ENCODE measurements at regions not wholly inside any gene's neighbourhood (a gene's known extent, or its start where the extent isn't known, plus 50 kb on each side); places are given as distances from the start of the nearest gene placed in this dataset.

GRCh38 chr2:18384242-18384641, 176.2 kb downstream of the RDH14 start:
- Histone ChIP-seq H3K4me1 (ENCODE audit: insufficient read depth) (no peaks in the 10 kb centered on the region), H2AFZ (no peak overlapping the region), H3K36me3 (ENCODE audit: insufficient read depth) (no peaks in the 10 kb centered on the region), H3K79me2 (replicated peaks; ENCODE audit: insufficient read depth) (no peaks in the 10 kb centered on the region), H3K27ac (ENCODE audit: low read depth) (no peak overlapping the region), H3K27me3 (ENCODE audit: insufficient read depth) (no peaks in the 10 kb centered on the region), H3F3A (replicated peaks; ENCODE audit: low read depth) (no peaks in the 10 kb centered on the region), H3K4me3 (no peak overlapping the region), H3K4me2 (no peak overlapping the region), H3K9me2 (ENCODE audit: insufficient read depth) (no peaks in the 10 kb centered on the region), H4K20me1 (replicated peaks; ENCODE audit: insufficient read depth) (no peaks in the 10 kb centered on the region)
- H3K27me3 Mint-ChIP-seq (ENCODE audit: insufficient read depth, low read depth, poor library complexity): peaks cover 6% of the 10 kb centered on the region
- no peak overlapping the region for H3K4me3 Mint-ChIP-seq
- no peaks in the 10 kb centered on the region for H3K4me1 Mint-ChIP-seq
- TF ChIP-seq ZNF331 (CRISPR knock-in tag; IDR thresholded peaks at IDR 0.05; ENCODE audit: low read depth) (no peak), POLR2AphosphoS5 (IDR thresholded peaks at IDR 0.05; ENCODE audit: low read depth) (no peak), NANOG (IDR thresholded peaks at IDR 0.05; ENCODE audit: borderline replicate concordance) (no peak), ZNF462 (CRISPR knock-in tag; IDR thresholded peaks at IDR 0.05) (no peak), ETS1 (IDR thresholded peaks at IDR 0.05) (no peak), EZH2 (IDR thresholded peaks at IDR 0.05; ENCODE audit: low read depth, unreplicated experiment) (no peak), ZNF114 (CRISPR knock-in tag; IDR thresholded peaks at IDR 0.05) (no peak), EZH2phosphoT487 (IDR thresholded peaks at IDR 0.05; ENCODE audit: unreplicated experiment) (no peak), CTCF (conservative IDR thresholded peaks at IDR 0.05; ENCODE audit: low read depth in 2 of 2) (no peak), STAT1 (IDR thresholded peaks at IDR 0.05; ENCODE audit: unreplicated experiment) (no peak), CREB1 (CRISPR knock-in tag; IDR thresholded peaks at IDR 0.05; ENCODE audit: low read depth) (no peak), JUNB (IDR thresholded peaks at IDR 0.05; ENCODE audit: unreplicated experiment) (no peak)
- TF ChIP-seq, protein P1, sequence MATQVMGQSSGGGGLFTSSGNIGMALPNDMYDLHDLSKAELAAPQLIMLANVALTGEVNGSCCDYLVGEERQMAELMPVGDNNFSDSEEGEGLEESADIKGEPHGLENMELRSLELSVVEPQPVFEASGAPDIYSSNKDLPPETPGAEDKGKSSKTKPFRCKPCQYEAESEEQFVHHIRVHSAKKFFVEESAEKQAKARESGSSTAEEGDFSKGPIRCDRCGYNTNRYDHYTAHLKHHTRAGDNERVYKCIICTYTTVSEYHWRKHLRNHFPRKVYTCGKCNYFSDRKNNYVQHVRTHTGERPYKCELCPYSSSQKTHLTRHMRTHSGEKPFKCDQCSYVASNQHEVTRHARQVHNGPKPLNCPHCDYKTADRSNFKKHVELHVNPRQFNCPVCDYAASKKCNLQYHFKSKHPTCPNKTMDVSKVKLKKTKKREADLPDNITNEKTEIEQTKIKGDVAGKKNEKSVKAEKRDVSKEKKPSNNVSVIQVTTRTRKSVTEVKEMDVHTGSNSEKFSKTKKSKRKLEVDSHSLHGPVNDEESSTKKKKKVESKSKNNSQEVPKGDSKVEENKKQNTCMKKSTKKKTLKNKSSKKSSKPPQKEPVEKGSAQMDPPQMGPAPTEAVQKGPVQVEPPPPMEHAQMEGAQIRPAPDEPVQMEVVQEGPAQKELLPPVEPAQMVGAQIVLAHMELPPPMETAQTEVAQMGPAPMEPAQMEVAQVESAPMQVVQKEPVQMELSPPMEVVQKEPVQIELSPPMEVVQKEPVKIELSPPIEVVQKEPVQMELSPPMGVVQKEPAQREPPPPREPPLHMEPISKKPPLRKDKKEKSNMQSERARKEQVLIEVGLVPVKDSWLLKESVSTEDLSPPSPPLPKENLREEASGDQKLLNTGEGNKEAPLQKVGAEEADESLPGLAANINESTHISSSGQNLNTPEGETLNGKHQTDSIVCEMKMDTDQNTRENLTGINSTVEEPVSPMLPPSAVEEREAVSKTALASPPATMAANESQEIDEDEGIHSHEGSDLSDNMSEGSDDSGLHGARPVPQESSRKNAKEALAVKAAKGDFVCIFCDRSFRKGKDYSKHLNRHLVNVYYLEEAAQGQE (IDR thresholded peaks at IDR 0.05; ENCODE audit: unreplicated experiment): no peak
- DNase-seq (ENCODE audit: low spot score) (no peak), ATAC-seq (no peak)
- no peak overlapping the region for H3K27ac Mint-ChIP-seq
- no peaks in the 10 kb centered on the region for H3K9me3 Mint-ChIP-seq
- H3K36me3 Mint-ChIP-seq (ENCODE audit: low read depth): no peaks in the 10 kb centered on the region
